KBM-7 (cell line): ENCODE measurements at regions not wholly inside any gene's neighbourhood (a gene's known extent, or its start where the extent isn't known, plus 50 kb on each side); places are given as distances from the start of the nearest gene placed in this dataset.

Experiments used
- DNase-seq: peaks from one replicate; pipeline ENCODE4 v3.0.0-alpha.2; 2015
- in situ Hi-C: fragments of 300-500 bp; cut with MboI; formaldehyde crosslinking; loops from 2 replicates; pipeline ENCODE4 v1.14.3; 2020; ENCODE audit warnings: low sequenced_read_pairs, low pct_unique_long_range_greater_than_20kb, mixed read lengths

- no peak for DNase-seq
- in situ Hi-C loops: no loop called here
Measured at GRCh38 chr5:56508249-56508648, 275.1 kb upstream of the ANKRD55 start.

DNA sequence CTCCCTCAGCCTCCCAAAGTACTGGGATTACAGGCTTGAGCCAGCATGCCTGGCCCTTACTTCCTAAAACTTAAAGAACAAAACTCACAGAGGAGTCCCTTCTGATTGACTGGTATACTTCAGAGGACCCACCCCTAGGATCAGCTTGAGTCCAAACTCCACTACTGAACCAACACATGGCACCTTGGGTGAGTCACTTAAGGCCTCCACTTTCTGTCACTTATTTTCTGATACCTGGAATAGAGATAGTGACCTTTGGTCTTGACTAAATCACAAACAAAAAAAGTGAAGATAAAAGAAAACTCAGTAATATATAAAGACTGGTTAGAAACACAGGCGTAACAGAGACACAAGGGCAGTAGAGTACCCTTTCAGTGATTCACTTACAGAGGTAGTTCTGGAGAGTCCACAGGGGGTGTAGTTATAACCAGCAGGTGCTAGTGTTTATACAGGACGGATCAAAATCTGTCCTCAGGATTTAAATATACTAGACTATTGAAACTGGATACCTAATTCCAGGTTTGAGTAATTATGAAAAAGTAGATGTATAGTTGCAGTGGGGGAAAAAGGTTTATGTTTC lies 274.3 kb upstream of the ANKRD55 start:
- DNase-seq: no peak
- in situ Hi-C loops: no loop called here

- in situ Hi-C loops: no loop called here
Measured at GRCh38 chr5:56506211-56506965, 273.3 kb upstream of the ANKRD55 start.

GRCh38 chr5:56503929-56504328 lies 270.8 kb upstream of the ANKRD55 start:
- in situ Hi-C loops: no loop called here
- DNase-seq: no peak

More at GRCh38 chr5:56506211-56506965, 273.3 kb upstream of the ANKRD55 start:
- no peak for DNase-seq

GRCh38 chr5:56501781-56502557 lies 268.8 kb upstream of the ANKRD55 start:
- in situ Hi-C loops: no loop called here

DNA sequence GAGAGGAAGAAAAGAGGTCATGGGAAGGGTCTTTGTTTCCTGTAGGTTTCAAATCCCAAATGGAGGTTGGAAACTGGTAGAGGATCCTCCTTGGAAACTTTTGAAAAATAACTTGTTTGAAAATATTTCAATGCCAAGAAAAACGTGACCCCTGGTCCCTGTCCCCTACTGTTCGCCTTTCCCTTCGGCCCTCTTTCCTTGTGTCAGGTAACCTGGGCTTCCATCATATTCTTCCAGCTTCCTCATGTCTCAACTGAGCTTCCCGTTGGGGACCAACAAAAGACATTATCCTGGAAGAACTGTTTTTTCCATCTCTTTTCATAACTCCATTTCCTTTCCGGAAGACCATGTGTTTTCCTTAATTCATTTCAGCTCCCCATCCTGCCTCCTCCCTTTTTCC lies 266.8 kb upstream of the ANKRD55 start:
- in situ Hi-C loops: no loop called here

More at GRCh38 chr5:56501781-56502557, 268.8 kb upstream of the ANKRD55 start:
- peak; percentile 60 for DNase-seq

GRCh38 chr5:56499491-56499890 lies 266.4 kb upstream of the ANKRD55 start:
- in situ Hi-C loops: no loop called here
- DNase-seq: no peak

More for the DNA sequence above, 266.8 kb upstream of the ANKRD55 start:
- DNase-seq: no peak

GRCh38 chr5:56498759-56499395 lies 265.7 kb upstream of the ANKRD55 start:
- no peak for DNase-seq
- in situ Hi-C loops: no loop called here

DNA sequence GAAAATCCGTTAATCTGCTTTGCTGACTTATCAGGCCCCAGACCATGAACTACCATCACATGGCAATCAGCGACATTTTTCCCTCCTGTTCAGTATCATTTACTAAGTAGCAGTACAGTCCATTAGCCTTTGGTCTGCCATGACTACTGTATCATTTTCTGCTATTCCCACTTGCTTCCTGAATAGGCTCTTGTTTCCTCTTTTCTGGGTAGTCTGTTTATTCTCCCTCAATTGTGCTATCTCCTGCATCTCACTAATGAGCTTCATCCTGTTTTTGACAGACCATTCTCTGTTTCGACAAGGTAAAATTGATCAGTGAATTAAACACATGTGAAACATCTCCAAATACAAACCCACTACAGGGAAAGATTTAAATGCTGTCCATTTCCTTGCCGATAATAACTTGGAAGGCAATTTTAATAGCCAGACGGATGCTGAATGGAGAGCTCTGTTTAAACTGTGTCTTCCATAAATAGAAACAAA lies 263.5 kb upstream of the ANKRD55 start:
- in situ Hi-C loops: no loop called here
- DNase-seq: peak; percentile 73

- in situ Hi-C loops: no loop called here
- peak; percentile 66 for DNase-seq
Measured at GRCh38 chr5:56494300-56494731, 261.2 kb upstream of the ANKRD55 start.

GRCh38 chr5:56493766-56494165 lies 260.6 kb upstream of the ANKRD55 start:
- in situ Hi-C loops: no loop called here
- DNase-seq: no peak

- in situ Hi-C loops: no loop called here
- no peak for DNase-seq
Measured at GRCh38 chr5:56493308-56493707, 260.2 kb upstream of the ANKRD55 start.

- no peak for DNase-seq
- in situ Hi-C loops: no loop called here
Measured at GRCh38 chr5:56492812-56493211, 259.7 kb upstream of the ANKRD55 start.

DNA sequence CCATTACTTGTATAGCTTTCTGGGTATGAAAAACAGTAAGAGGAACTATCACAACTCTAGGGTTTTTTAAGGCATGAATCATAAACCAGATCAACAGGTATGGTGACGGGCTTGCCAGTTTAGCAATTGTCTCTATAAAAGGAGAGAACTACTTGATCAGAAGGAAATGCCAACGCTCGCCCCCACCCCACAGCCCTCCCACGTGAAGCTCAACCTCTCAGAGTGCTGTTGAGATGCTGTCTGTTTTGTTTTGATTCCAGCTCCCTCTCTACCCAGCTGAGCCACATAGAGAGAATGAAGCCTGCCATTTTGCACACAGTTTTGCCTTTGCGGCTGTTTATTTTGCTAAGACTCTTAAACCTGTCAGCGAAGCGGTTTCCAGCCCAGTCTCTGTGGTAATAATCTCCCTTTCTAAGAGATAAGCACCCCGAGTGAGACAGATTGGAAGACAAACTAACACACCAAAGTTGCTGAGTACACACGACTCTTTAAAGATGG lies 257.9 kb upstream of the ANKRD55 start:
- in situ Hi-C loops: no loop called here
- DNase-seq: peak; percentile 17

DNA sequence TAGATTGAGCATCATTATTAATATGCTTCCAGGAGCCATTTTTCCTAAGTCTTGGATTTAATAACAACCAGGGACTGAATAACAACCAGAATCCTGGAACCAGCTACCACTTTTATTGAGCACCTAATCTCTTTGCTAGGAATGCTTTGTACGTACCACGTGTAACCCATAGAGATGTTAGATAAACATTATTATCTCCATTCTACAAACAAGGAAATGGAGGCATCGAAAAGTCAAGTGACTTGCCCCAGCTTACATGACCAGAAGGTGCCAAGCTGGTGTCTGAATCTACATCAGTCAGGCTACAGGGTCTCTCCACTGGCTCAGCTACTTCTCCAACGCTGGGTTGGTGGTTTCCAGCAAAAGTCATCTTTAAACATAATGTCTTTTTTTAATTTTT lies 256.1 kb upstream of the ANKRD55 start:
- in situ Hi-C loops: no loop called here
- DNase-seq: no peak

GRCh38 chr5:56487528-56488115 lies 254.5 kb upstream of the ANKRD55 start:
- DNase-seq: no peak
- in situ Hi-C loops: no loop called here

- peak; percentile 78 for DNase-seq
- in situ Hi-C loops: no loop called here
Measured at GRCh38 chr5:56482363-56482762, 249.2 kb upstream of the ANKRD55 start.

- peak; percentile 37 for DNase-seq
Measured at GRCh38 chr5:56481428-56482357, 248.6 kb upstream of the ANKRD55 start.

More at GRCh38 chr5:56481428-56482357, 248.6 kb upstream of the ANKRD55 start:
- in situ Hi-C loops: no loop called here
